GM13976 (cell line): ENCODE measurements at regions not wholly inside any gene's neighbourhood (a gene's known extent, or its start where the extent isn't known, plus 50 kb on each side); places are given as distances from the start of the nearest gene placed in this dataset.

ENCODE experiments used
- DNase-seq: peaks from one replicate; pipeline ENCODE4 v3.0.0; 2012; ENCODE audit warnings: low spot score
- CTCF ChIP-seq: IDR thresholded peaks from 2 replicates; pipeline ENCODE4 v1.5.1; 2012; ENCODE audit warnings: borderline replicate concordance, mild to moderate bottlenecking; ENCODE audit not compliant: insufficient read depth; ENCODE audit errors: extremely low read depth, missing control alignments, control extremely low read depth
- in situ Hi-C: fragments of 300-500 bp; cut with MboI; formaldehyde crosslinking; loops from one replicate; pipeline ENCODE4 v1.12.0; 2022; ENCODE audit warnings: low sequenced_read_pairs, mixed read lengths, inconsistent platforms; ENCODE audit not compliant: unreplicated experiment

GRCh38 chr11:119807841-119808240, 78.8 kb upstream of the NECTIN1 start:
- TF ChIP-seq CTCF = no peak
- DNase-seq = no peak
- in situ Hi-C loops = no loop called here

GRCh38 chr11:119807402-119807801, 78.4 kb upstream of the NECTIN1 start:
- in situ Hi-C loops = no loop called here
- DNase-seq = no peak
- TF ChIP-seq CTCF = no peak

GRCh38 chr11:119806064-119806915, 77.3 kb upstream of the NECTIN1 start:
- no peak for TF ChIP-seq CTCF
- no peak for DNase-seq
- in situ Hi-C loops = no loop called here

- no peak for DNase-seq
- in situ Hi-C loops = no loop called here
- TF ChIP-seq CTCF = no peak
Observed at GRCh38 chr11:119805663-119806062, 76.7 kb upstream of the NECTIN1 start.

GRCh38 chr11:119804698-119805097, 75.7 kb upstream of the NECTIN1 start:
- TF ChIP-seq CTCF = no peak
- DNase-seq = no peak
- in situ Hi-C loops = no loop called here

GRCh38 chr11:119803726-119804294, 74.8 kb upstream of the NECTIN1 start:
- no peak for DNase-seq
- TF ChIP-seq CTCF = no peak
- in situ Hi-C loops = no loop called here
